ENCODE measurements at regions not wholly inside any gene's neighbourhood (a gene's known extent, or its start where the extent isn't known, plus 50 kb on each side); places are given as distances from the start of the nearest gene placed in this dataset.

DNA sequence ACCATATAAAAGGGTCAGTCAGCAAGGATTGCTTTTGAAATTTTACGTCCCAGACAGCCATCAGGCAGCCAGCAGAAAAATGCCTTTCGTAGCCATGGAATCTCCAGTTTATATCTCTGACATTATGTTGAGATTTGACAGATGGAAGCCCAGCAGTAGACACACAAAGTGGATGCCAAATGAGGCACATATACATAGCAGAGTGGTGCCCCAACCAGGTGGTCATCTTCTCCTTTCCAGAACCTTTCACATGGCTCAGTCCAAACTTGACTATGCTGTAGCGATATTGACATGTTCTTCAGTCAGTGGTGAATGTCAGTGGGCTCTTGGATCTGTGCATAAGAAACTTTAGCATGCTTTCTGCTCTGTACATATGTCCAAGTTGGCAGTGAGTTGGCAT, 123.3 kb upstream of the GBE1 start:
- Histone ChIP-seq H3K9me3 (no peaks in the 10 kb centered on the region), H3K4me2 (no peak overlapping the region), H3K4me1 (no peaks in the 10 kb centered on the region), H3K27ac (no peak overlapping the region), H3K4me3 (no peak overlapping the region)
- 62% methylated on average over 3 of the region's 3 CpGs for WGBS (ENCODE audit: missing lambda C conversion rate)
- ATAC-seq, result no peak
- FAIRE-seq, result no peak
- CTCF ChIA-PET, result no interaction called here
- POLR2A ChIA-PET, result no interaction called here
- no peak for DNase-seq (ENCODE audit: low read depth in 1 of 2, low spot score in 1 of 2)
- TF ChIP-seq GATA3 (IDR thresholded peaks at IDR 0.05; ENCODE audit: borderline replicate concordance) (no peak), MAZ (IDR thresholded peaks at IDR 0.05; ENCODE audit: borderline replicate concordance, low read depth, low read length) (no peak), HDAC2 (IDR thresholded peaks at IDR 0.05) (no peak), HEYL (CRISPR knock-in tag; IDR thresholded peaks at IDR 0.05) (no peak), ZC3H11A (IDR thresholded peaks at IDR 0.05) (no peak), FOSB (CRISPR knock-in tag; IDR thresholded peaks at IDR 0.05) (no peak), SREBF2 (IDR thresholded peaks at IDR 0.05) (no peak), ZFP36 (IDR thresholded peaks at IDR 0.05; ENCODE audit: borderline replicate concordance, partially characterized antibody) (no peak), HOXB5 (CRISPR knock-in tag; IDR thresholded peaks at IDR 0.05) (no peak), HOXA7 (CRISPR knock-in tag; IDR thresholded peaks at IDR 0.05) (no peak), KDM1A (IDR thresholded peaks at IDR 0.05; ENCODE audit: low read depth) (no peak), FOXS1 (CRISPR knock-in tag; IDR thresholded peaks at IDR 0.05) (no peak), ZNF302 (CRISPR knock-in tag; IDR thresholded peaks at IDR 0.05) (no peak), CHD4 (IDR thresholded peaks at IDR 0.05; ENCODE audit: borderline replicate concordance) (no peak), RCOR1 (IDR thresholded peaks at IDR 0.05; ENCODE audit: low read depth, low read length) (no peak)
- TF ChIP-seq, protein P1, sequence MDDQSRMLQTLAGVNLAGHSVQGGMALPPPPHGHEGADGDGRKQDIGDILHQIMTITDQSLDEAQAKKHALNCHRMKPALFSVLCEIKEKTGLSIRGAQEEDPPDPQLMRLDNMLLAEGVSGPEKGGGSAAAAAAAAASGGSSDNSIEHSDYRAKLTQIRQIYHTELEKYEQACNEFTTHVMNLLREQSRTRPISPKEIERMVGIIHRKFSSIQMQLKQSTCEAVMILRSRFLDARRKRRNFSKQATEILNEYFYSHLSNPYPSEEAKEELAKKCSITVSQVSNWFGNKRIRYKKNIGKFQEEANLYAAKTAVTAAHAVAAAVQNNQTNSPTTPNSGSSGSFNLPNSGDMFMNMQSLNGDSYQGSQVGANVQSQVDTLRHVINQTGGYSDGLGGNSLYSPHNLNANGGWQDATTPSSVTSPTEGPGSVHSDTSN (IDR thresholded peaks at IDR 0.05), result no peak
- TF ChIP-seq, protein P2, sequence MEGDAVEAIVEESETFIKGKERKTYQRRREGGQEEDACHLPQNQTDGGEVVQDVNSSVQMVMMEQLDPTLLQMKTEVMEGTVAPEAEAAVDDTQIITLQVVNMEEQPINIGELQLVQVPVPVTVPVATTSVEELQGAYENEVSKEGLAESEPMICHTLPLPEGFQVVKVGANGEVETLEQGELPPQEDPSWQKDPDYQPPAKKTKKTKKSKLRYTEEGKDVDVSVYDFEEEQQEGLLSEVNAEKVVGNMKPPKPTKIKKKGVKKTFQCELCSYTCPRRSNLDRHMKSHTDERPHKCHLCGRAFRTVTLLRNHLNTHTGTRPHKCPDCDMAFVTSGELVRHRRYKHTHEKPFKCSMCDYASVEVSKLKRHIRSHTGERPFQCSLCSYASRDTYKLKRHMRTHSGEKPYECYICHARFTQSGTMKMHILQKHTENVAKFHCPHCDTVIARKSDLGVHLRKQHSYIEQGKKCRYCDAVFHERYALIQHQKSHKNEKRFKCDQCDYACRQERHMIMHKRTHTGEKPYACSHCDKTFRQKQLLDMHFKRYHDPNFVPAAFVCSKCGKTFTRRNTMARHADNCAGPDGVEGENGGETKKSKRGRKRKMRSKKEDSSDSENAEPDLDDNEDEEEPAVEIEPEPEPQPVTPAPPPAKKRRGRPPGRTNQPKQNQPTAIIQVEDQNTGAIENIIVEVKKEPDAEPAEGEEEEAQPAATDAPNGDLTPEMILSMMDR (IDR thresholded peaks at IDR 0.05), result no peak
- TF ChIP-seq, protein P3, sequence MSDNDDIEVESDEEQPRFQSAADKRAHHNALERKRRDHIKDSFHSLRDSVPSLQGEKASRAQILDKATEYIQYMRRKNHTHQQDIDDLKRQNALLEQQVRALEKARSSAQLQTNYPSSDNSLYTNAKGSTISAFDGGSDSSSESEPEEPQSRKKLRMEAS (IDR thresholded peaks at IDR 0.05), result no peak
- TF ChIP-seq, protein P4, sequence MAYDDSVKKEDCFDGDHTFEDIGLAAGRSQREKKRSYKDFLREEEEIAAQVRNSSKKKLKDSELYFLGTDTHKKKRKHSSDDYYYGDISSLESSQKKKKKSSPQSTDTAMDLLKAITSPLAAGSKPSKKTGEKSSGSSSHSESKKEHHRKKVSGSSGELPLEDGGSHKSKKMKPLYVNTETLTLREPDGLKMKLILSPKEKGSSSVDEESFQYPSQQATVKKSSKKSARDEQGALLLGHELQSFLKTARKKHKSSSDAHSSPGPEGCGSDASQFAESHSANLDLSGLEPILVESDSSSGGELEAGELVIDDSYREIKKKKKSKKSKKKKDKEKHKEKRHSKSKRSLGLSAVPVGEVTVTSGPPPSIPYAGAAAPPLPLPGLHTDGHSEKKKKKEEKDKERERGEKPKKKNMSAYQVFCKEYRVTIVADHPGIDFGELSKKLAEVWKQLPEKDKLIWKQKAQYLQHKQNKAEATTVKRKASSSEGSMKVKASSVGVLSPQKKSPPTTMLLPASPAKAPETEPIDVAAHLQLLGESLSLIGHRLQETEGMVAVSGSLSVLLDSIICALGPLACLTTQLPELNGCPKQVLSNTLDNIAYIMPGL (CRISPR knock-in tag; IDR thresholded peaks at IDR 0.05; ENCODE audit: borderline replicate concordance), result no peak

DNA sequence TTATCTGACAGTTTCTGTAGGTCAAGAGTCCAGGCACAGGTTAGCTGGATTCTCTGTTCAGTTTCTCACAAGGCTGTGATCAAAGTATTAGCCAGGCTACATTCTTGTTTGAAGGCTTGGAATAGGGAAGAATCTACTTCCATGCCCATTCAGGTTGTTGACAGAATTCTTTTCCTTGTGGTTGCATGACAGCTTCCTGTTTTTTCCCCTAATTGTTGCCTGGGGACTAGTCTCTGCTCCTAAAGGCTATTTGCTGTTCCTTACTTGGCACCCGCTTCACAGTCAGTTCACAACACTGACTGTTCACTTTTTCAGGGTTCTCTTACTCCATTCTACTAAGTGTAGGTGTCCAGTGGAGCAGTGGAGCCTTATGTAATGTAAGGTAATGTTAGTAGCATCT, 115.4 kb upstream of the GBE1 start:
- ChIA-PET POLR2A (no interaction called here), CTCF (no interaction called here)
- 62% methylated on average over 1 of the region's 1 CpG for WGBS (ENCODE audit: missing lambda C conversion rate)
- no peak overlapping the region for H3K4me3 ChIP-seq
- H3K9me3 ChIP-seq, result no peaks in the 10 kb centered on the region
- no peaks in the 10 kb centered on the region for H3K4me1 ChIP-seq
- ATAC-seq, result no peak
- TF ChIP-seq HEYL (CRISPR knock-in tag; IDR thresholded peaks at IDR 0.05), result no peak
- no peak for TF ChIP-seq POLR2A (IDR thresholded peaks at IDR 0.05; ENCODE audit: low read length)
- H3K4me2 ChIP-seq, result no peak overlapping the region
- H3K27ac ChIP-seq, result no peak overlapping the region
- FAIRE-seq, result no peak
- DNase-seq (ENCODE audit: low read depth in 1 of 2, low spot score in 1 of 2), result no peak

DNA sequence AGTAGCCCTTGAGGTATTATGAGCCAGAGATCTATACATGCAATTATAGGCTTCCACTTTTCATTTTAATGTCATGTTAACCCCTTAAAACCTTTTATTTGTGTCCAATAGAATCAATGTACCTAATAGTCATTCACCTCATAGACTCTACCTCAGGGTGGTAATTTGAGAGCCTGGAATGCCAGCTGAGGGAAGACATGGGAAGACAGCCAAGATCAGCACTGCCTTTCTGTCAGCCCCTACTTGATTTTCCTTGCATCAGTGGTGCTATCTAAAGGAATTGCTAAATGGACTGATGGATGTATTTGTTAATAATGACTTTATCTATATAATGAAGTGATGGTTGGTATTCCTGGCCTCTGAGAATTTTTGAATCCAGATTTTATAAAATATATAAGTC, 113.3 kb upstream of the GBE1 start:
- Histone ChIP-seq H3K4me2 (no peak overlapping the region), H3K27ac (no peak overlapping the region), H3K4me1 (no peaks in the 10 kb centered on the region), H3K9me3 (no peaks in the 10 kb centered on the region), H3K4me3 (no peak overlapping the region)
- CTCF ChIA-PET, result no interaction called here
- POLR2A ChIA-PET, result no interaction called here
- DNase-seq (ENCODE audit: low read depth in 1 of 2, low spot score in 1 of 2) (no peak), ATAC-seq (no peak), FAIRE-seq (no peak)
- no peak for TF ChIP-seq BHLHE40 (IDR thresholded peaks at IDR 0.05; ENCODE audit: low read depth, low read length)
- no peak for TF ChIP-seq MAFK (IDR thresholded peaks at IDR 0.05; ENCODE audit: partially characterized antibody)
- TF ChIP-seq FOSB (CRISPR knock-in tag; IDR thresholded peaks at IDR 0.05), result no peak
- no peak for TF ChIP-seq POLR2AphosphoS2 (conservative IDR thresholded peaks at IDR 0.05; ENCODE audit: low read length)
- TF ChIP-seq EP300 (IDR thresholded peaks at IDR 0.05), result no peak
- TF ChIP-seq TFCP2L1 (CRISPR knock-in tag; IDR thresholded peaks at IDR 0.05), result no peak
- TF ChIP-seq ESRRA (IDR thresholded peaks at IDR 0.05; ENCODE audit: borderline replicate concordance, low read length), result no peak
- TF ChIP-seq, protein P5, sequence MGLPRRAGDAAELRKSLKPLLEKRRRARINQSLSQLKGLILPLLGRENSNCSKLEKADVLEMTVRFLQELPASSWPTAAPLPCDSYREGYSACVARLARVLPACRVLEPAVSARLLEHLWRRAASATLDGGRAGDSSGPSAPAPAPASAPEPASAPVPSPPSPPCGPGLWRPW (IDR thresholded peaks at IDR 0.05), result no peak
- no peak for TF ChIP-seq NPAS2 (CRISPR knock-in tag; IDR thresholded peaks at IDR 0.05; ENCODE audit: borderline replicate concordance)
- no peak for TF ChIP-seq HOXB13 (CRISPR knock-in tag; IDR thresholded peaks at IDR 0.05; ENCODE audit: low read depth)
- no peak for TF ChIP-seq ZFP36 (IDR thresholded peaks at IDR 0.05; ENCODE audit: borderline replicate concordance, partially characterized antibody)
- no peak for TF ChIP-seq SMC3 (IDR thresholded peaks at IDR 0.05)
